ENCODE measurements at regions not wholly inside any gene's neighbourhood (a gene's known extent, or its start where the extent isn't known, plus 50 kb on each side); places are given as distances from the start of the nearest gene placed in this dataset.

DNA sequence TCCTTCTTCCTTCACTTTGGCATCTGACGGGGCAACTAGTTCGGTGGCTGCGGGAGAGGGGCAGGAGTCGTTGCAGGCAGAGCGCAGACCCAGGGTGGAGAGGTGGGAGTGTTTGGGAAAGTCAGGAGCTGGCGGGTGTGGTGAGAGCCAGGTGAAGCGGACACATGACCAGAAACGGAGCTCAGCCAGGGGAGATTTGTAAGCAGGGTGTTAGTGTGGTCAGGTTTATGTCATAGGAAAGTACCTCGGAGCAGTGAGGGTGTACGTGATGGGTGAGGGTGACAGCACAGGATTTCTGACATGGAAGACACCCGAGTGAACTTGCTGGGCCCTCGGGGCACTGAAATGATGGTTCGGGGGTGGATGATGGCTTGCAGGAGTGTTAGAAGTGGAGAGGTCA lies 247.4 kb upstream of the TPM1 start:
- no peak overlapping the region for H3K27ac ChIP-seq (ENCODE audit: low read length)
- DNase-seq, result no peak
- H4K20me1 ChIP-seq (ENCODE audit: insufficient read depth, low read length), result no peaks in the 10 kb centered on the region
- no peak overlapping the region for H2AFZ ChIP-seq (ENCODE audit: low read length)
- H3K27me3 ChIP-seq (replicated peaks; ENCODE audit: insufficient read depth, low read length), result no peaks in the 10 kb centered on the region
- H3K4me2 ChIP-seq (ENCODE audit: low read depth, low read length), result no peak overlapping the region
- no peak overlapping the region for H3K9ac ChIP-seq (ENCODE audit: low read length)
- no peaks in the 10 kb centered on the region for H3K9me3 ChIP-seq (replicated peaks; ENCODE audit: insufficient read depth, low read length)
- TF ChIP-seq EZH2phosphoT487 (IDR thresholded peaks at IDR 0.05; ENCODE audit: low read length), result no peak
- no peak for TF ChIP-seq EZH2 (optimal IDR thresholded peaks at IDR 0.05; ENCODE audit: low read depth, low read length)
- TF ChIP-seq, protein P1, sequence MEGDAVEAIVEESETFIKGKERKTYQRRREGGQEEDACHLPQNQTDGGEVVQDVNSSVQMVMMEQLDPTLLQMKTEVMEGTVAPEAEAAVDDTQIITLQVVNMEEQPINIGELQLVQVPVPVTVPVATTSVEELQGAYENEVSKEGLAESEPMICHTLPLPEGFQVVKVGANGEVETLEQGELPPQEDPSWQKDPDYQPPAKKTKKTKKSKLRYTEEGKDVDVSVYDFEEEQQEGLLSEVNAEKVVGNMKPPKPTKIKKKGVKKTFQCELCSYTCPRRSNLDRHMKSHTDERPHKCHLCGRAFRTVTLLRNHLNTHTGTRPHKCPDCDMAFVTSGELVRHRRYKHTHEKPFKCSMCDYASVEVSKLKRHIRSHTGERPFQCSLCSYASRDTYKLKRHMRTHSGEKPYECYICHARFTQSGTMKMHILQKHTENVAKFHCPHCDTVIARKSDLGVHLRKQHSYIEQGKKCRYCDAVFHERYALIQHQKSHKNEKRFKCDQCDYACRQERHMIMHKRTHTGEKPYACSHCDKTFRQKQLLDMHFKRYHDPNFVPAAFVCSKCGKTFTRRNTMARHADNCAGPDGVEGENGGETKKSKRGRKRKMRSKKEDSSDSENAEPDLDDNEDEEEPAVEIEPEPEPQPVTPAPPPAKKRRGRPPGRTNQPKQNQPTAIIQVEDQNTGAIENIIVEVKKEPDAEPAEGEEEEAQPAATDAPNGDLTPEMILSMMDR (IDR thresholded peaks at IDR 0.05; ENCODE audit: low read length), result no peak
- H3K4me3 ChIP-seq (ENCODE audit: low read length), result no peak overlapping the region
- H3K4me1 ChIP-seq (ENCODE audit: low read length), result no peaks in the 10 kb centered on the region
- H3K36me3 ChIP-seq (replicated peaks; ENCODE audit: insufficient read depth, low read length), result no peaks in the 10 kb centered on the region
- no peaks in the 10 kb centered on the region for H3K9me2 ChIP-seq (replicated peaks; ENCODE audit: insufficient read depth, low read length)
- H3F3A ChIP-seq (ENCODE audit: insufficient read depth, low read length), result no peaks in the 10 kb centered on the region
- no peaks in the 10 kb centered on the region for H3K79me2 ChIP-seq (ENCODE audit: low read length)

DNA sequence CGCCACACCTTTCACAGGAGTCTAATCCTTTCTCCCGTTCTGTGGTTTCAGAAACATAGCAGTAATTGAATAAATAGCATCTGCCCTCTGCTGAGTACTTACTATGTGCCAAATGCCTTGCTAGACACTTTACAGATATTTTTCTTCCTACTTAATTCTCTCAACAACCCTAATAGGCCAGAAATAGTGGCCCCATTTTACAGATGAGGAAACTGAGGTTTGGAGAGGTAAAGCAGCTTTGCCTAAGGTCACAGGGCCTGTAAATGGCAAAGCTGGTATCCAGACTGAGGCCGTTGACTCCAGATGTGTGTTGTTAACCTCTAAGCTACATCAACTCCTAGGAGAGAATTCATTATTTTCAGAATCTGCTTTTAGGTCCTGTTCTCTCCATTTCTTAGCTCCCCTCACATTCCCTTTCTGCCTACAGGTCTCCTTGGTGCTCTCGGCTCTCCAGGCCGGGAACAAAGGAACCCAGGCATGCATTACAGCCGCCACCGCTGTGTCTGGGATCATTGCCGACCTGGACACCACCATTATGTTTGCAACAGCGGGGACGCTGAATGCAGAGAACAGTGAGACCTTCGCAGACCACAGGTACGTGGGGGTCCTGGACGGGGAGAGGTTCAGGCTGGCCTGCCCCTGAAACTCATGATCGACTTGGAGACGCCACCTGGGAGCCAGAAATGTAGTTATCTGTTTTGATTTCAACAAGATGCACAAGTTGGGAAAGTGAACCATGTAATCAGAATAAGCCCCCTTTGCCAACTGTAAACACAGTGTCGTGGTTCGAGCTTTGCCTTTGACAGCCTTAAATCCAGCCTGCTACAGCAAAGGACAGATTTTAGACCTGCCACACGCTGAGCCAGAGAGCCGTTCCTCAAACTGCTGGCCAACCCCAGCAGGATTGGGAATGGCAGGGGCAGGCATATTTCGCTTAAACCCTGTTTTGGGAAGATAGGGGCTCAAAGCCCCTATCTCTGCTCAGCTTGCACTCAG lies 246.5 kb upstream of the TPM1 start:
- no peak overlapping the region for H3K4me3 ChIP-seq (ENCODE audit: low read length)
- H3K4me1 ChIP-seq (ENCODE audit: low read length), result no peaks in the 10 kb centered on the region
- H4K20me1 ChIP-seq (ENCODE audit: insufficient read depth, low read length), result no peaks in the 10 kb centered on the region
- DNase-seq, result no peak
- H3F3A ChIP-seq (ENCODE audit: insufficient read depth, low read length), result no peaks in the 10 kb centered on the region
- no peaks in the 10 kb centered on the region for H3K36me3 ChIP-seq (replicated peaks; ENCODE audit: insufficient read depth, low read length)
- H3K4me2 ChIP-seq (ENCODE audit: low read depth, low read length), result no peak overlapping the region
- H3K79me2 ChIP-seq (ENCODE audit: low read length), result no peaks in the 10 kb centered on the region
- no peak overlapping the region for H3K27ac ChIP-seq (ENCODE audit: low read length)
- no peak overlapping the region for H3K9ac ChIP-seq (ENCODE audit: low read length)
- H3K9me2 ChIP-seq (replicated peaks; ENCODE audit: insufficient read depth, low read length), result no peaks in the 10 kb centered on the region
- no peaks in the 10 kb centered on the region for H3K27me3 ChIP-seq (replicated peaks; ENCODE audit: insufficient read depth, low read length)
- H2AFZ ChIP-seq (ENCODE audit: low read length), result no peak overlapping the region
- H3K9me3 ChIP-seq (replicated peaks; ENCODE audit: insufficient read depth, low read length), result no peaks in the 10 kb centered on the region
- TF ChIP-seq, protein P1 (IDR thresholded peaks at IDR 0.05; ENCODE audit: low read length), result no peak
- no peak for TF ChIP-seq EZH2phosphoT487 (IDR thresholded peaks at IDR 0.05; ENCODE audit: low read length)
- TF ChIP-seq EZH2 (optimal IDR thresholded peaks at IDR 0.05; ENCODE audit: low read depth, low read length), result no peak

DNA sequence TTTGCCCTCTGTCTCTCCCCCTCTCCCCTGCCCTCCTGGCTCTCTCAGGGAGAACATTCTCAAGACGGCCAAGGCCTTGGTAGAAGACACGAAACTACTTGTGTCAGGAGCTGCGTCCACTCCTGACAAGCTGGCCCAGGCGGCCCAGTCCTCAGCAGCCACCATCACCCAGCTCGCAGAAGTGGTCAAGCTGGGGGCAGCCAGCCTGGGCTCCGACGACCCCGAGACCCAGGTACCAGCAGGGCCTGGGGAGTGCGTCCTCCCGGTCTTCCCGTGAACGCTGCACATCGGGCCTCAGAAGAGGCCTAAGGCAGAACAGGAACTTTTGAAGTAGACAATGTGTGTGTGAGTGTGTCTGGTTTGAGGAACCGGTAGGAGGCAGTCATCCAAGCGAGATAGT lies 245.4 kb upstream of the TPM1 start:
- TF ChIP-seq EZH2 (optimal IDR thresholded peaks at IDR 0.05; ENCODE audit: low read depth, low read length), result no peak
- no peaks in the 10 kb centered on the region for H3K9me3 ChIP-seq (replicated peaks; ENCODE audit: insufficient read depth, low read length)

DNA sequence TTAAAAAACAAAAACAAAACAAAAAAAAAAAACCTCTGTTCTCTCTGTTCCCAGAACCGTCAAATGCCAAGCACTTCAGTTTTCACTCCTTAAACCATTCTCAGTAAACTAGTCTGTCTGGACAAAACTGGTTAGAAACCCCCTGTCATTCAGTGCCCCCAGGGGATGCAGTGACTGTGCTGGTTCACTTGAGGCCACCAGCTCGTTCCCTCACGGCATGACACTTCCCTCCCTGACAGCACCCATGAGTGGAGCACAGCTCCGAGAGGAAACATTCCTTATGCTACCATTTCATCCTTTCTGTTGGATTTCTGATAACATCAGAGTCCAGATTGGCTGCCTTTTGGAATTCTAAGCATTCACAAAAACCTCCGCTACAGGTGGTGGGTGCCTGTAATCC lies 244.0 kb upstream of the TPM1 start:
- no peaks in the 10 kb centered on the region for H3K4me1 ChIP-seq (ENCODE audit: low read length)
- no peaks in the 10 kb centered on the region for H3K36me3 ChIP-seq (replicated peaks; ENCODE audit: insufficient read depth, low read length)
- no peak overlapping the region for H3K4me3 ChIP-seq (ENCODE audit: low read length)
- H3K4me2 ChIP-seq (ENCODE audit: low read depth, low read length), result no peak overlapping the region
- H3K79me2 ChIP-seq (ENCODE audit: low read length), result no peaks in the 10 kb centered on the region
- H3K9me3 ChIP-seq (replicated peaks; ENCODE audit: insufficient read depth, low read length), result no peaks in the 10 kb centered on the region
- no peaks in the 10 kb centered on the region for H3F3A ChIP-seq (ENCODE audit: insufficient read depth, low read length)
- no peaks in the 10 kb centered on the region for H3K27me3 ChIP-seq (replicated peaks; ENCODE audit: insufficient read depth, low read length)
- H3K9ac ChIP-seq (ENCODE audit: low read length), result no peak overlapping the region
- no peaks in the 10 kb centered on the region for H3K9me2 ChIP-seq (replicated peaks; ENCODE audit: insufficient read depth, low read length)
- no peak for TF ChIP-seq EZH2 (optimal IDR thresholded peaks at IDR 0.05; ENCODE audit: low read depth, low read length)
- TF ChIP-seq EZH2phosphoT487 (IDR thresholded peaks at IDR 0.05; ENCODE audit: low read length), result no peak
- TF ChIP-seq, protein P1 (IDR thresholded peaks at IDR 0.05; ENCODE audit: low read length), result no peak
- H4K20me1 ChIP-seq (ENCODE audit: insufficient read depth, low read length), result no peaks in the 10 kb centered on the region
- H2AFZ ChIP-seq (ENCODE audit: low read length), result no peak overlapping the region
- H3K27ac ChIP-seq (ENCODE audit: low read length), result no peak overlapping the region
- DNase-seq, result no peak

More for the DNA sequence above, 245.4 kb upstream of the TPM1 start:
- Histone ChIP-seq H3K36me3 (replicated peaks; ENCODE audit: insufficient read depth, low read length) (no peaks in the 10 kb centered on the region), H3K4me2 (ENCODE audit: low read depth, low read length) (no peak overlapping the region), H3K27ac (ENCODE audit: low read length) (no peak overlapping the region), H3K27me3 (replicated peaks; ENCODE audit: insufficient read depth, low read length) (no peaks in the 10 kb centered on the region), H3K79me2 (ENCODE audit: low read length) (no peaks in the 10 kb centered on the region), H3K9ac (ENCODE audit: low read length) (no peak overlapping the region), H4K20me1 (ENCODE audit: insufficient read depth, low read length) (no peaks in the 10 kb centered on the region), H3F3A (ENCODE audit: insufficient read depth, low read length) (no peaks in the 10 kb centered on the region), H3K4me3 (ENCODE audit: low read length) (no peak overlapping the region), H2AFZ (ENCODE audit: low read length) (no peak overlapping the region), H3K4me1 (ENCODE audit: low read length) (no peaks in the 10 kb centered on the region), H3K9me2 (replicated peaks; ENCODE audit: insufficient read depth, low read length) (no peaks in the 10 kb centered on the region)
- DNase-seq, result no peak

All from MM.1S (cell line).